SK-N-SH (cell line): ENCODE measurements at regions not wholly inside any gene's neighbourhood (a gene's known extent, or its start where the extent isn't known, plus 50 kb on each side); places are given as distances from the start of the nearest gene placed in this dataset.

ENCODE experiments used
- CTCF ChIA-PET: fragments of 300-600, 350-600 bp; formaldehyde crosslinking; extraction: SDS; loops from one replicate; lab custom pipeline; 2021; lab: Yijun Ruan, JAX
- POLR2A ChIA-PET: fragments of 350-600 bp; sonication (Branson Sonifier 250); formaldehyde crosslinking; extraction: SDS; loops from one replicate; lab custom pipeline; 2020; ENCODE audit warnings: antibody characterized with exemption, inconsistent platforms; lab: Yijun Ruan, JAX
- DNase-seq: peaks from one replicate; pipeline ENCODE4 v3.0.0; 2012
- H2AFZ ChIP-seq: fragments of 200-600 bp; sonication (generic); 2 replicates; pipeline ENCODE4 v1.8.1; 2016; ENCODE audit warnings: antibody characterized with exemption, mild to moderate bottlenecking, low read depth
- H3F3A ChIP-seq: fragments of 200-600 bp; sonication (generic); replicated peaks from 2 replicates; pipeline ENCODE3; 2016; ENCODE audit warnings: antibody characterized with exemption, mild to moderate bottlenecking; ENCODE audit not compliant: insufficient read depth
- H3K27ac ChIP-seq, 2 experiments: fragments of 200-500 bp in 1 of 2; fragments of 200-600 bp in 1 of 2; sonication (Bioruptor generic) in 1 of 2; sonication (generic), shearing (Covaris generic) in 1 of 2; 2 replicates each; pipeline versions ENCODE4 v1.5.1 to v1.6.1; 2014 to 2016; ENCODE audit warnings: low read depth in 2 of 2, inconsistent platforms in 1 of 2, low read length in 1 of 2, mild to moderate bottlenecking in 1 of 2, mixed read lengths in 1 of 2
- H3K27me3 ChIP-seq: fragments of 200-600 bp; sonication (generic), shearing (Covaris generic); 2 replicates; pipeline ENCODE4 v1.6.1; 2016; ENCODE audit warnings: mixed run types; ENCODE audit not compliant: insufficient read depth
- H3K36me3 ChIP-seq, 2 experiments: fragments of 200-500 bp in 1 of 2; fragments of 200-600 bp in 1 of 2; sonication (Bioruptor generic) in 1 of 2; sonication (generic) in 1 of 2; replicated peaks in 1 of 2; 2 replicates each; pipeline versions ENCODE3 to v1.5.1; 2014 to 2016; ENCODE audit warnings: low read length in 1 of 2, mild to moderate bottlenecking in 1 of 2; ENCODE audit not compliant: insufficient read depth in 2 of 2, control insufficient read depth in 1 of 2
- H3K4me1 ChIP-seq, 2 experiments: fragments of 200-500 bp in 1 of 2; fragments of 200-600 bp in 1 of 2; sonication (Bioruptor generic) in 1 of 2; sonication (generic), shearing (Covaris generic) in 1 of 2; 2 replicates each; pipeline versions ENCODE4 v1.5.1 to v1.6.1; 2014 to 2016; ENCODE audit warnings: low read depth in 1 of 2, low read length in 1 of 2, mixed run types in 1 of 2; ENCODE audit not compliant: insufficient read depth in 2 of 2, control insufficient read depth in 1 of 2
- H3K4me2 ChIP-seq: fragments of 200-600 bp; sonication (generic), shearing (Covaris generic); 2 replicates; pipeline ENCODE4 v1.6.1; 2017; ENCODE audit warnings: mixed run types
- H3K4me3 ChIP-seq, 2 experiments: fragments of 200-500 bp in 1 of 2; fragments of 200-600 bp in 1 of 2; sonication (Bioruptor generic) in 1 of 2; sonication (generic), shearing (Covaris generic) in 1 of 2; 2 replicates each; pipeline versions ENCODE4 v1.5.1 to v1.8.1; 2014 to 2016; ENCODE audit warnings: low read depth in 2 of 2, inconsistent platforms in 1 of 2, low read length in 1 of 2, mild to moderate bottlenecking in 1 of 2, mixed read lengths in 1 of 2, moderate library complexity in 1 of 2
- H3K79me2 ChIP-seq: fragments of 200-600 bp; sonication (generic); 2 replicates; pipeline ENCODE4 v1.8.1; 2017; ENCODE audit warnings: mild to moderate bottlenecking; ENCODE audit not compliant: insufficient read depth
- H3K9ac ChIP-seq: fragments of 200-600 bp; sonication (generic); 2 replicates; pipeline ENCODE4 v1.6.1; 2017; ENCODE audit warnings: mixed run types
- H3K9me2 ChIP-seq: fragments of 200-600 bp; sonication (generic); 2 replicates; pipeline ENCODE4 v1.6.1; 2017; ENCODE audit warnings: mixed run types
- H3K9me3 ChIP-seq: fragments of 200-600 bp; sonication (generic); 2 replicates; pipeline ENCODE4 v1.6.1; 2017; ENCODE audit warnings: mixed run types, mild to moderate bottlenecking, moderate library complexity
- H4K20me1 ChIP-seq: fragments of 200-600 bp; sonication (generic); 2 replicates; pipeline ENCODE4 v1.6.1; 2017; ENCODE audit warnings: mild to moderate bottlenecking, mixed run types; ENCODE audit not compliant: insufficient read depth
- ELF1 ChIP-seq: IDR thresholded peaks from 2 replicates; pipeline ENCODE4 v1.4.0; 2012
- EP300 ChIP-seq, 2 experiments: IDR thresholded peaks; 2 replicates each; pipeline versions ENCODE4 v1.4.0 to v1.6.1; 2012; ENCODE audit warnings: borderline replicate concordance in 1 of 2, low read depth in 1 of 2, low read length in 1 of 2
- EZH2phosphoT487 ChIP-seq: fragments of 200-600 bp; sonication (generic); IDR thresholded peaks from 2 replicates; pipeline ENCODE4 v1.6.1; 2017; ENCODE audit warnings: low read depth, mixed run types, mild to moderate bottlenecking, antibody characterized with exemption, moderate library complexity, borderline replicate concordance
- FOSL2 ChIP-seq: IDR thresholded peaks from 2 replicates; pipeline ENCODE4 v1.4.0; 2012; ENCODE audit warnings: low read depth, mild to moderate bottlenecking, moderate library complexity, borderline replicate concordance
- FOXJ3 ChIP-seq: sonication (generic); formaldehyde crosslinking; IDR thresholded peaks from 2 replicates; pipeline ENCODE4 v1.5.1; 2020; ENCODE audit warnings: mild to moderate bottlenecking, missing genetic modification reagents
- FOXM1 ChIP-seq: IDR thresholded peaks from 2 replicates; pipeline ENCODE4 v1.4.0; 2012; ENCODE audit warnings: low read depth, mild to moderate bottlenecking
- GABPA ChIP-seq: IDR thresholded peaks from 2 replicates; pipeline ENCODE4 v1.4.0; 2012; ENCODE audit warnings: low read depth, mild to moderate bottlenecking
- JUND ChIP-seq: IDR thresholded peaks from 2 replicates; pipeline ENCODE4 v1.4.0; 2012
- MEF2A ChIP-seq: IDR thresholded peaks from 2 replicates; pipeline ENCODE4 v1.4.0; 2012; ENCODE audit warnings: low read depth, borderline replicate concordance
- POLR2AphosphoS5 ChIP-seq: IDR thresholded peaks from 2 replicates; pipeline ENCODE4 v1.6.1; 2012; ENCODE audit warnings: low read depth, low read length
- RAD21 ChIP-seq: IDR thresholded peaks from 2 replicates; pipeline ENCODE4 v1.6.1; 2012; ENCODE audit warnings: mild to moderate bottlenecking, low read length
- RFX5 ChIP-seq: IDR thresholded peaks from 2 replicates; pipeline ENCODE4 v1.6.1; 2012; ENCODE audit warnings: mild to moderate bottlenecking, improper control_type of control experiment, low read length
- RXRA ChIP-seq: IDR thresholded peaks from 2 replicates; pipeline ENCODE4 v1.4.0; 2012; ENCODE audit warnings: low read depth, mild to moderate bottlenecking, borderline replicate concordance
- SIN3A ChIP-seq: IDR thresholded peaks from 2 replicates; pipeline ENCODE4 v1.6.1; 2012; ENCODE audit warnings: low read depth, mild to moderate bottlenecking, low read length, moderate library complexity, borderline replicate concordance
- SMC3 ChIP-seq: IDR thresholded peaks from 2 replicates; pipeline ENCODE4 v1.6.1; 2012; ENCODE audit warnings: low read depth, low read length, improper control_type of control experiment
- TAF1 ChIP-seq: IDR thresholded peaks from 2 replicates; pipeline ENCODE4 v1.6.1; 2012; ENCODE audit warnings: low read depth, mild to moderate bottlenecking, low read length, moderate library complexity, borderline replicate concordance
- TEAD4 ChIP-seq: IDR thresholded peaks from 2 replicates; pipeline ENCODE4 v1.4.0; 2012; ENCODE audit warnings: mild to moderate bottlenecking, borderline replicate concordance; ENCODE audit not compliant: insufficient read depth
- YY1 ChIP-seq: IDR thresholded peaks from 2 replicates; pipeline ENCODE4 v1.4.0; 2012; ENCODE audit warnings: low read depth, mild to moderate bottlenecking
- WGBS: methylation state at CpG from one replicate; pipeline ENCODE4 v1.1.6; 2017; ENCODE audit warnings: low lambda C conversion rate; 5-methylcytosine and 5-hydroxymethylcytosine counted together
- TF ChIP-seq, protein P1 (sequence below): IDR thresholded peaks from 2 replicates; pipeline ENCODE4 v1.4.0; 2012; ENCODE audit warnings: low read depth, borderline replicate concordance
- TF ChIP-seq, protein P2 (sequence below): IDR thresholded peaks from 2 replicates; pipeline ENCODE4 v1.4.0; 2012; ENCODE audit warnings: low read depth
- TF ChIP-seq, protein P3 (sequence below): fragments of 200-600 bp; sonication (generic); IDR thresholded peaks from 2 replicates; pipeline ENCODE4 v1.6.1; 2017; ENCODE audit warnings: antibody characterized with exemption, mild to moderate bottlenecking, moderate library complexity
- TF ChIP-seq, protein P4 (sequence below): IDR thresholded peaks from 2 replicates; pipeline ENCODE4; 2012

DNA sequence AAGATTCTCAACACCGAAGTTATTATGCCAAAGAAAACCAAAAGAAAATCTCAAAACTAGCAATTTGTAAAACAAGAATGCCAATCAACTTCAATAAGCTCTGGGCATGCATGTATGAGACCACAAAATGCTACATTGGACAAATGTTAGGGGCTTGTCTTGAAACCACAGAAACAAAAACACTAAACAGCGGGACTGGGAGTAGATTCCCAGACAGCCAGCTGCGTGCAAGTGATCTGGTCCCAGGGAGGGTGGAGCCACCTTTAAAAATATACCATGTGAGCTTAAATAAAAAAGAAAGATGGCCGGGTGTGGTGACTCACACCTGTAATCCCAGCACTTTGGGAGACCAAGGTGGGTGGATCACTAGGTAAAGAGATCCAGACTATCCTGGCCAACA lies 163.6 kb upstream of the PRICKLE2 start:
- no peak overlapping the region for H3K27ac ChIP-seq
- H3K4me1 ChIP-seq = no peaks in the 10 kb centered on the region; a peak in 1 of 4 replicates
- no peaks in the 10 kb centered on the region for H4K20me1 ChIP-seq
- no peaks in the 10 kb centered on the region for H3K27me3 ChIP-seq
- no peak overlapping the region for H3K4me3 ChIP-seq
- no peak overlapping the region for H3K9ac ChIP-seq
- no peaks in the 10 kb centered on the region for H3K79me2 ChIP-seq
- no peaks in the 10 kb centered on the region for H3K9me3 ChIP-seq
- WGBS = 96% methylated on average over 4 of the region's 4 CpGs
- DNase-seq = no peak
- H3K9me2 ChIP-seq = no peaks in the 10 kb centered on the region
- H2AFZ ChIP-seq = no peak overlapping the region
- ChIA-PET POLR2A (no interaction called here), CTCF (interaction anchor here (0.7 to 1.3 kb wide), 3 partner anchors 12 to 359 kb away, joined by 3 to 4 read pairs (median 3); no protein-coding TSS in a partner anchor)
- H3K4me2 ChIP-seq = no peak overlapping the region
- TF ChIP-seq RAD21 (no peak), GABPA (no peak), EP300 (IDR thresholded peaks at IDR 0.05; ENCODE audit: borderline replicate concordance in 1 of 2, low read depth in 1 of 2, low read length in 1 of 2) (no peak), FOXM1 (no peak), TAF1 (no peak), EZH2phosphoT487 (no peak), FOSL2 (no peak), POLR2AphosphoS5 (no peak), SMC3 (no peak), MEF2A (no peak)
- TF ChIP-seq, protein P1, sequence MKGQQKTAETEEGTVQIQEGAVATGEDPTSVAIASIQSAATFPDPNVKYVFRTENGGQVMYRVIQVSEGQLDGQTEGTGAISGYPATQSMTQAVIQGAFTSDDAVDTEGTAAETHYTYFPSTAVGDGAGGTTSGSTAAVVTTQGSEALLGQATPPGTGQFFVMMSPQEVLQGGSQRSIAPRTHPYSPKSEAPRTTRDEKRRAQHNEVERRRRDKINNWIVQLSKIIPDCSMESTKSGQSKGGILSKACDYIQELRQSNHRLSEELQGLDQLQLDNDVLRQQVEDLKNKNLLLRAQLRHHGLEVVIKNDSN = no peak
- TF ChIP-seq, protein P2, sequence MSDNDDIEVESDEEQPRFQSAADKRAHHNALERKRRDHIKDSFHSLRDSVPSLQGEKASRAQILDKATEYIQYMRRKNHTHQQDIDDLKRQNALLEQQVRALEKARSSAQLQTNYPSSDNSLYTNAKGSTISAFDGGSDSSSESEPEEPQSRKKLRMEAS = no peak
- H3K36me3 ChIP-seq = no peaks in the 10 kb centered on the region
- H3F3A ChIP-seq = no peaks in the 10 kb centered on the region

DNA sequence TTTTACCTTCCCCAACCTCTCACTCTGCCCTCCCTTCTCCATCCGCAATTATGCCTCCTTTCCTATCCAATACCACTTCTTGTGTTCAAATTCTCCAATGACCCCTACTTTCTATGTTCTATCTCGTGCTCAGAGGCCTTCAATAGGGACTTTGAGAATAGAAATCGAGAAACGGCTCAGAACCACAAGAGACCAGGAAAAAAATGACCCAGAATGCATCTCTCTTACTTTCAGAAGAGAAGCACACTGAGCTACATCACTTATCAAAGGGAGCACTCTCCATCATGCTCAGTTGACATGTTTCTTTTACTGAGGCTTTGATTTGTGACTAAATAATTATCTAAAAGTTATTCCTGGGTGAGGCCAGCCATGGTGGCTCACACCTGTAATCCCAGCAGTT lies 162.4 kb upstream of the PRICKLE2 start:
- no peaks in the 10 kb centered on the region for H3K9me2 ChIP-seq
- no peaks in the 10 kb centered on the region for H4K20me1 ChIP-seq
- no peak overlapping the region for H2AFZ ChIP-seq
- no peak overlapping the region for H3K4me2 ChIP-seq
- no peaks in the 10 kb centered on the region for H3F3A ChIP-seq
- ChIA-PET POLR2A (no interaction called here), CTCF (interaction anchor here (1.1 kb wide), 1 partner anchor 96 kb away, joined by 3 read pairs; no protein-coding TSS in a partner anchor)
- DNase-seq = no peak
- H3K9me3 ChIP-seq = no peaks in the 10 kb centered on the region
- no peak overlapping the region for H3K27ac ChIP-seq
- H3K4me1 ChIP-seq = no peaks in the 10 kb centered on the region; a peak in 1 of 4 replicates
- 76% methylated on average over 4 of the region's 4 CpGs for whole genome bisulfite sequencing
- H3K9ac ChIP-seq = no peak overlapping the region
- H3K4me3 ChIP-seq = no peak overlapping the region
- H3K36me3 ChIP-seq = no peaks in the 10 kb centered on the region
- no peaks in the 10 kb centered on the region for H3K79me2 ChIP-seq
- H3K27me3 ChIP-seq = no peaks in the 10 kb centered on the region
- TF ChIP-seq ELF1 = no peak
- TF ChIP-seq YY1 = no peak
- TF ChIP-seq RXRA = no peak
- TF ChIP-seq, protein P2 = no peak
- TF ChIP-seq, protein P3, sequence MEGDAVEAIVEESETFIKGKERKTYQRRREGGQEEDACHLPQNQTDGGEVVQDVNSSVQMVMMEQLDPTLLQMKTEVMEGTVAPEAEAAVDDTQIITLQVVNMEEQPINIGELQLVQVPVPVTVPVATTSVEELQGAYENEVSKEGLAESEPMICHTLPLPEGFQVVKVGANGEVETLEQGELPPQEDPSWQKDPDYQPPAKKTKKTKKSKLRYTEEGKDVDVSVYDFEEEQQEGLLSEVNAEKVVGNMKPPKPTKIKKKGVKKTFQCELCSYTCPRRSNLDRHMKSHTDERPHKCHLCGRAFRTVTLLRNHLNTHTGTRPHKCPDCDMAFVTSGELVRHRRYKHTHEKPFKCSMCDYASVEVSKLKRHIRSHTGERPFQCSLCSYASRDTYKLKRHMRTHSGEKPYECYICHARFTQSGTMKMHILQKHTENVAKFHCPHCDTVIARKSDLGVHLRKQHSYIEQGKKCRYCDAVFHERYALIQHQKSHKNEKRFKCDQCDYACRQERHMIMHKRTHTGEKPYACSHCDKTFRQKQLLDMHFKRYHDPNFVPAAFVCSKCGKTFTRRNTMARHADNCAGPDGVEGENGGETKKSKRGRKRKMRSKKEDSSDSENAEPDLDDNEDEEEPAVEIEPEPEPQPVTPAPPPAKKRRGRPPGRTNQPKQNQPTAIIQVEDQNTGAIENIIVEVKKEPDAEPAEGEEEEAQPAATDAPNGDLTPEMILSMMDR = no peak
- TF ChIP-seq RFX5 = no peak
- no peak for TF ChIP-seq FOXJ3 (CRISPR knock-in tag)
- TF ChIP-seq JUND = no peak
- no peak for TF ChIP-seq EZH2phosphoT487
- TF ChIP-seq, protein P1 = no peak
- TF ChIP-seq MEF2A = no peak
- TF ChIP-seq, protein P4, sequence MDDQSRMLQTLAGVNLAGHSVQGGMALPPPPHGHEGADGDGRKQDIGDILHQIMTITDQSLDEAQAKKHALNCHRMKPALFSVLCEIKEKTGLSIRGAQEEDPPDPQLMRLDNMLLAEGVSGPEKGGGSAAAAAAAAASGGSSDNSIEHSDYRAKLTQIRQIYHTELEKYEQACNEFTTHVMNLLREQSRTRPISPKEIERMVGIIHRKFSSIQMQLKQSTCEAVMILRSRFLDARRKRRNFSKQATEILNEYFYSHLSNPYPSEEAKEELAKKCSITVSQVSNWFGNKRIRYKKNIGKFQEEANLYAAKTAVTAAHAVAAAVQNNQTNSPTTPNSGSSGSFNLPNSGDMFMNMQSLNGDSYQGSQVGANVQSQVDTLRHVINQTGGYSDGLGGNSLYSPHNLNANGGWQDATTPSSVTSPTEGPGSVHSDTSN = no peak
- TF ChIP-seq SIN3A = no peak
- TF ChIP-seq TEAD4 = no peak
